GM21786 (cell line): ENCODE measurements at regions not wholly inside any gene's neighbourhood (a gene's known extent, or its start where the extent isn't known, plus 50 kb on each side); places are given as distances from the start of the nearest gene placed in this dataset.
"Not testable (repeated sequence)": the region's sequence is repeated elsewhere in the genome, so short reads cannot be mapped to it uniquely, and the experiment has no call there.

Experiments
- ATAC-seq: cut with Tn5 transposase; IDR thresholded peaks from one replicate; pipeline ENCODE4 v1.9.1; 2021; ENCODE audit not compliant: unreplicated experiment

DNA sequence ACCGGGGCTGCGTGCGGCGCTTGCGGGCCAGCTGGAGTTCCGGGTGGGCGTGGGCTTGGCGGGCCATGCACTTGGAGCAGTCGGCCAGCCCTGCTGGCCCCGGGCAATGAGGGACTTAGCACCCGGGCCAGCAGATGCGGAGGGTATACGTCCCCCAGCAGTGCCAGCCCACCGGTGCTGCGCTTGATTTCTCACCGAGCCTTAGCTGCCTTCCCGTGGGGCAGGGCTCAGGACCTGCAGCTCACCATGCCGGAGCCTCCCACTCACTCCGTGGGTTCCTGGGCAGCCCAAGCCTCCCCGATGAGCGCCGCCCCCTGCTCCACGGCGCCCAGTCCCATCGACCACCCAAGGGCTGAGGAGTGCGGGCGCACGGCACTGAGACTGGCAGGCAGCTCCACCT is 51.4 kb upstream of the INPP4B start:
- not testable (repeated sequence) for ATAC-seq

DNA sequence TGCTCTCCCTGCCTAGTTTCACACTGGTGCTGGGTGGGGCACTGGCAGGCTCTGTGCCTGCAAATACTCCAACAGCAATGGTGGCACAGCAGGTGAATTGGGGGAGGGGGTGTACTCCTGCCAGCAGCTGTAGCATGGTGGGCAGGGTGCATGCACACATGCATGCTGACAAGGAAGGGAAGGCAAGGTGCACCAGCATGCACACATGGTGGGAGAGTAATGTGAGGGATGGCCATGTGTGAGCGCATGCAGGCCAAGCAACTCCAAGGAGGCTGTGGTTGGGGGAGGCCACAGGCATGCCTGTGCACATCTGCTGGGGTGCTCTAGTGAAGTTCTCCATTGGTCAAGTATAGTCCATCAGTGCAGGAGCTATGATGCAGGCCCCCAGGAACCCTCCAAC is 54.5 kb upstream of the INPP4B start:
- ATAC-seq = no peak

DNA sequence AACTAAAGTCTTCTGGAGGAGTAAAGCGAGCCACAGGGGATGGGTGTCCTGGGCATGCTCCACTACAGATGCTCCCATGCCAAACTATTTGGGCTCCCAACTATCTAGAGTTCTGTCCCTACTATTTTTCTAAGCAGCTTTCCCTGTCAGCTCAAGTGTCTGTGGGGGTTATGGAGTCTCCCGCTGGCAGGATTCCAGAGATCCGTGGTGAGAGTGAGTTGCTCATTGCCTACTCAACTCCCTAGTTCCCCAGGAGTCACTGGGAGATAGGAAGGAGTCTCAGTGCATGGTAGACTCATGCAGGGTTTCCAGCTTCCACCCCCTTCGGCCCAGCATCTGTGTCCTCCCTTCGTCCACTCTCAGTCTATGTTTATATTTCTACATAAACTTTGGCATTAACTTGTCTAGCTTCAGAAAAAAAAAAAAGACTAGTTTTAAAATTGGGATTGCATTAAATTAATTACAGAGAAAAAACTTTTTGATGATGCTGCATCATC is 55.1 kb upstream of the INPP4B start:
- no peak for ATAC-seq

DNA sequence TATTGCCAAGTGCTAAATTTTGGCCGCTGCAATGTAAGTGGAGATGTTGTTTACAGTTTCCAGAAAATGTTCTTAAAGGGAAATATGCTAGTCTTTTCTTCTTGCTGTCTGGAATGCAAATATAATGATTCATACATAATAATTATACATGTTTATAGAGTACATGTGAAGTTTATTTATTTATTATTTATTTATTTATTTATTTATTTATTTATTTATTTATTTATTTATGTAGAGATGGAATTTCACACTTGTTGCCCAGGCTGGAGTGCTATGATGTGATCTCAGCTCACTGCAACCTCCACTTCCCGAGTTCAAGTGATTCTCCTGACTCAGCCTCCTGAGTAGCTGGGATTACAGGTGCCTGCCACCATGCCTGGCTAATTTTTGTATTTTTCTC is 57.5 kb upstream of the INPP4B start:
- ATAC-seq = not testable (repeated sequence)

DNA sequence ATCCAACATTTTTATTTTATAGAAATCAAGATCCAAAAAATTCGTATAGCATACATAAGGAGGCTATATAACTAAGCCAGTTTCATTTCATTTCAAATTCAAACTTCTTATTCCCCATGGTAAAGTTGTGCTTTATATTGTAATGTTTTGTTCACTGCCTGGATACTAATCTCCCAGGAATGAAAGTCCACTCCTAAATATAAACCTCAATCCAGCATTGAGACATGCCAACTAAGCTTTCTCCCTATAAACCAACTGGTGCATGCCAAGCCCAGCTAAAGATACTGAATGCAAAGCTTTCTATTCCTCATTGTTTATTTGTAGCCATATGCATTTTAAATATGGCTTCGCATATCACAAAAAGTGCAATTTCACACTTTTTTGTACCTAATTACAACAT is 63.8 kb upstream of the INPP4B start:
- ATAC-seq = no peak

DNA sequence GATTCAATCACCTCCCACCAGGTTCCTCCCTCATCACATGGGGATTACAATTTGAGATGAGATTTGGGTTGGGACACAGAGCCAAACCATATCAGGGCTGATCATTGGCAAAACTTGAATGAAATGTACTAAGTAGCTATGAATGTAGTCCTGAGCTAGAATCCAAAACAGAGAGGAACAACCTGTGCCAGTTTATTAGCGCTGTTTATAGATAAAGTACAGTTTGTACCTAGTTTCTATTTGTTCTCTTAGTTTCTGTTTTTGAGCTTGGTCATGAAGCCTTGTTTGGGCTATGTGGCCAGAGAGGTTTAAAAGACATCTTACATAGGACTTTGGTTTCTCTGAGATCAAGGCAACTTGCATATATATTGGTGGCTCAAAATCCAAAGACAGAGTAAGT is 66.9 kb upstream of the INPP4B start:
- no peak for ATAC-seq

DNA sequence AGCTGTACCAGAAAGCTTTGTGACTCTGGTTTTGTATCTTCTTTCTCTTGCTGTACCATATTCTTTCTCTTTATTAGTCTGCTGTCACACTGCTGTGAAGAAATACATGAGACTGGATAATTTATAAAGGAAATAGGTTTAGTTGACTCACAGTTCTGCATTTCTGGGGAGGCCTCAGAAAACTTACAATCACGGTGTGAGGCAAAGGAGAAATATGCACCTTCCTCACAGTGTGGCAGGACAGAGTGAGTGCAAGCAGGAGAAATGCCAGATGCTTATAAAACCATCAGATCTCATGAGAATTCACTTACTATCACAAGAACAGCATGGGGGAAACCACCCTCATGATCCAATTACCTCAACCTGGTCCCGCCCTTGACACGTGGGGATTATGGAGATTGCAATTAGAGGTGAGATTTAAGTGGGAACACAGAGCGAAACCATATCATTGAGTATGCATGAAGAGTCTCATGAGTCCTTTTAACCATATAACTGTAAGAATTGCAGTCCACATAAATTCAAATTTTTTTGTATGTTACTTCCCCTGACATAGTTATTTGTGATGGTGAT is 67.4 kb upstream of the INPP4B start:
- no peak for ATAC-seq

DNA sequence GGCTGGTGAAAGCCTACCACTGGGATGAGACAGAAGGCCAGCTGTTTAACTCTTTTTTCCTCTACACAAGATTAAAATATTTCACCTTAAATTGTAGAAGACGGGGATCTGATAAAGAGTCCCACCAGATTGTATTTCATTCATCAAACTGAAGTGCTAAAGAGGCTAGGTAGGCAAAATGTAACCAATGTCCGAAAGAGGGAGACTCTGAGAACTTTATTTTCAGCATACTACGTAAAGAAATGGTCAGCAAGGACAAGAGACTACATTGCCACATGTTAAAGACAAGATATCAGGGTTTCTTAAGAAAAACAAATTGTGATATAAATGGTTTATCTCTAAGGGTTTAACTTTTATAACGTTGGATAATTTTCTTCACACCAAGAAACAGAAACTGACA is 71.6 kb upstream of the INPP4B start:
- no peak for ATAC-seq

DNA sequence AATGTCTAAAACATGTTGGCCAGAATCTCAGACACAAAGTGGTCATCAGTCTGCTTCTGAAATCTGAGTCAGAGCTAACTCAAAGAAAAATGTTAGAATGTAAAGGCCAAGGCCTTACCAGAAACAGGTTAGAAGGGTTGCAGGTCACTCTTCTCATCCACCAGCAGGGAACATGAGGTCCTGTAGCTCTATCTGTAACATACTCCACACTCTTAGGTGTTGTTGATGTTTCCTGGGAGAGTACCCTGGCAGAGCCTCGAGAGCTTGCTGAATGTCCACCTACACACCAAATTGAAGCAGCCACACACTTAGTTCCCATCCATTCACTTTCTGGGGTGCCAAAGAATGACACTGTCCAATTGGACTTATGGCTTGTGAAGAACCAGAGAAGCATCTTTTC is 76.6 kb upstream of the INPP4B start:
- ATAC-seq = no peak

DNA sequence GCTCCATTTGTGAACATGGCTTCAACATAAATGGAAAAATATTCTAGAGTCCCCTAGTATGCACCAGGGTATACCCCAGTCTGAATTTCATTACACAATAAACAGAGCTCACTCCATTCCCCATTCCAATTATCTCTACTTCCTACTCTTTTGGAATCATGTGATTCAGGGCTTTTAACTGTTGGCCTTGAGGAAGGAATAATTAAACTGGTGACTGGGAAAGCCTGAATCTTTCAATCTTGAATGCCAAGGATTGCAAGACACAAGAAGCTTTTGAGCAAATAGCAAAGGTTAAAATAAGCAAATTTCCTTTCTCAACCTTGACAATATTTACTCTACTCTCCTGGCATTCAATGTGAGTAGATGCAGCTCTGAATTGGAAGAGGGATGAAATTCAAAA is 77.5 kb upstream of the INPP4B start:
- ATAC-seq = no peak

DNA sequence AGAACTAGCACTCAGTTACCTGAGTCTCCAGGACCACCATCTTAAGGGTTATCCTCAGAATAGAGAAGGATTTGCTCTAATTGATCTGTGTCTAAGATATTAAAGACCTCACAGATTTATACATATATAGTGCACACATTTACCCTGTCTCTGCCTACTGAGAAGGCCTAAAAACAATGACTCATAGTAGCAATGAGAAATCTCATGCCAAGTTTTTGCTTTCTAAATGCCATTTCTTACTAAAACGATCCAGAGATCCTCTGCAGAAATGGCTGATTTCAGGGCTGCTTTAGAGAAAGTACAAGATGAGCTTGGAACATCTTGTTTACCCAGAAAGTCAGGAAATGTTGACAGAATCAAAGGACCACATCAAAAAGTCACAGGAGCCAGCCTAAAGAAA is 79.1 kb upstream of the INPP4B start:
- no peak for ATAC-seq

DNA sequence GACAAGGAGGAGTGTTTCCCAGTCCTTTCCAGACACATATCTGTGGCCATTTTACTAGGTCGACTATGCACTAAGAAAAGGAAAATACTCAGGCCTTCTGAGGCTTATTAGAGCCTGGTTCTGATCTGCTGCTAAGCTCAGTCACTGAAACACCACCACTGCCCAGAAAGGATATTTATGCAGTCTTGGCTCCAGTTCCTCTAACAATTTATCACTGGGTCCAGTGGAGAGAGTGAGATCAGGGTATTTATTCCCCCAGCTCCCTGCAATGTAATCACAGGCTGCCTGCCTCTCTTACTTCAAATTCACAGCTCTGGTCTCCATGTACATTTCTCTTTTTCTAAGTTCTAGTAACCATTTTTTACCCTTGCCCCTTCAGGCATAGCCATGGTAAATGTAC is 81.6 kb upstream of the INPP4B start:
- ATAC-seq = no peak

DNA sequence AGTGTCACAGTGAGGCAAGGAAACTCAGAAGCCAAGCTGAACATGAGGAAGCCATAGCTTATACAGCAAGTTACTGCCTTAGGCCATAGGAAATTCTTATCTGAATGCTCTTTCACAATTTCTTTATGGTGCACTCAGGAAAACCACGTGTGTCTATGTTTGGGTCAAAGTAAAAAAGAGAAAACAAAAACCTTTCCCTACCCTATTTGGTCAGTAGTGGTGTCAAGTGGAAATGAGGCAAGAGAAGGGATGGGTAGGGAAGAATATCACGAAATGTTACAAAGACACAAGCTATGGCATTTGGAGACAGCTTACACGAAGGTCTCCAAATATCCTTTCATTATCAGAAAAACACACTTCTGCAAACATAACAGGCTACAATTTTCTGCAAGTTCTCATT is 83.4 kb upstream of the INPP4B start:
- ATAC-seq = no peak

DNA sequence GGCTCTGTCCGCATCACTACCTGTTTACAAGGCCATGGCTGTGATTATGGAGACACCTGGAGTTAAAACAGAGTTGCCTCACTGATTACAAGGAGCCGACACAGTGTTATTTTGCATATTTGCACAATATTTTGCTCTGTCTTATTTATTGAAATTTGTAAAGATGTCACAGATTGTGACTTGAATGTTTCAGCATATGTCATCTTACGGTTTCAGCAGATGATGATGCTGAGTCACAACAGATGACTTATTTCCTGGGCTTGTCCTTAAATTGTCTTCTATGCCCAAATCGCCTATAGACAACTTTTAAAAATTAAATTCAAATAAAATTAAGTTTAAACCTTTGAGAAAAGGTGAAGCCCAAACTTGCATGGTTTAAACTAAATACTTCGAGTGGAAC is 87.1 kb upstream of the INPP4B start:
- no peak for ATAC-seq

DNA sequence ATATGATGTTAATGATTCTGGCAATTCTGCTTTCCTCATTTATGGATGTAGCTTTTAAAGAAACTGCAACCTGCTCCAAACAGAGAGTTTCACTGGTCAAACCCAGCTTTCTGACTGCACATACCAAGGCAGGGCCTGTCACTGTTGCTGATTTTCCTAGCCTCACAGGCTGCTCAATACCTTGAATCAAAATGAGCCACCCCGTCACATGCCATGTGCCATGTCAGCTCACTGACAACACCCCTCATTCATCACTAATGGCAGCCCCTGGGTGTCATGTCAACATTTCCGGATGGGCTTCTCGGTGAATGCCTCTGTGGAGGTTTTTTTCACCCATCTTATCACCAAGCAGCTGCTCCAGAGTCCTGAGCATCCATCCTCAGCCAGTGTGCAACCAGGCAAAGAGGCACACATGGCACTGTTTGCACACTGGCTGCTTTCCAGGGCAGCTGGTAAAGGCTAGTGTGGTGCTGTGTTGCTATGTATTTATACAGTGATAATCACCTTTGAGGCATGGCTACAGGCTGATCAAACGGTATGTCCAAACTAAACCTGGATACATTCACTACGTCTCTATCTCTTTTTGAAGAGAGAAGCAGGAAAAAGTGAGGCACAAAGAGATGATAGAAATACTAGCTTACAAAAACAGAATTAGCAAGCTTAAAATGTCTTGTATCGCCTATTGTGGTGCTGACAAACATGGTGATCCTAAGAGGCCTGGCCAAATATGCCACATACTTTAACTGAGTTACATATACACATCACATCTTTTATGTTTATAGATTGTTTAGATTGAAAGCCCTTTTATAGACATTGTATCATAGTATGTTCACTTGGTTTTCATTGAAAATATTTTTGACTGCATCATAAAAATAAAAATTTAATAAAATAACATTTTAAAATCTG is 94.6 kb upstream of the INPP4B start:
- ATAC-seq = no peak

DNA sequence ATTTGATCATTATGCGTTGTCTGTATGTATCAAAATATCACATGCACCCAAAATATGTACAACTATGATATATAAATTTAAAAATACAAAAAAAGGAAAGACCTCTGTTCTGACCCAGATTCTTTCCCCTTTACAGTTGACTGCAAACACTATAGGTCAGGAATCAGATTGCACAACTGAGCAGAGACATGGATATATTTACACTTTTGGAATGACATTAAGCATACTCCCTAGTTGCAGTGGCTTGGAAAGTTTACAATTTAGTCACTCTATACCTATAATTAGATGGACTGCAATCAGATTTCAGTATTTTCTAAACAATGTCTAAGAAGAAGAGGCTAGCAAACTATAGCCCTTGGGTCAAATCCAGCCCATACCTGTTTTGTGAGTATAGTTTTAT is 98.5 kb upstream of the INPP4B start:
- no peak for ATAC-seq

DNA sequence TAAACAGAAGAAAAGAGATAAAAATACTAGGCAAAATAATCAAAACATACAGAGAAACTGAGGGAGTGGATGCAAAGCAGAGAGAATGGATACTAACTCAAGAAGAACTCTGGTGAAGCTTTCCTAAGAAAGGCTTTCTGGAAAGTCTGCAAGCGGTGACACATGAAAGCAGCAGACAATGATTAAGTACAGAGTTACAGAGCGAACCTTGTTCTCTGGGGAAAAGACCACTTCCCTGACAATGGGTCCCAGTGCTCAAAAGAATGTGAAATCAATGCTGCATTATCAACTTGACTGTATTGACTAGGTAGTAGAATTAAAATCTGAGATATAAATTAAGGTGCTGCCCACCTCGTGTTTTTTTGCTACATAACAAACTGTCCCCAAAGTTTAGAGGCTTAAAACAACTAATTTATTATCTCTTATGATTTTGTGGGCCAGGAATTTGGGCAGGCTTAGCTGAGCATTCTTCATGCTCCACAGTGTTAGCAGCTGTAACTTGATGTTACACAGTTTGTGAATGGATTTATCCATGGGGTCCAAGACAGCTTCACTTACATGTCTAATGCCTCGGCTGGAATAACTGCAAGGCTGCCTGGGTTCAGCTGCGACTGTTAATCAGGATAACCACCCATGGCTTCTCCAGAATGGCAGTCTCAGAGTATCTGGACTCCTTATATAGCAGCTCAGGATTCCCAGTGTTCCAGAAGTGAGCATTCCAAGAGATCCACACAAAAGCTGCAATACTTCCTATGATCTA is 106.9 kb upstream of the INPP4B start:
- no peak for ATAC-seq

DNA sequence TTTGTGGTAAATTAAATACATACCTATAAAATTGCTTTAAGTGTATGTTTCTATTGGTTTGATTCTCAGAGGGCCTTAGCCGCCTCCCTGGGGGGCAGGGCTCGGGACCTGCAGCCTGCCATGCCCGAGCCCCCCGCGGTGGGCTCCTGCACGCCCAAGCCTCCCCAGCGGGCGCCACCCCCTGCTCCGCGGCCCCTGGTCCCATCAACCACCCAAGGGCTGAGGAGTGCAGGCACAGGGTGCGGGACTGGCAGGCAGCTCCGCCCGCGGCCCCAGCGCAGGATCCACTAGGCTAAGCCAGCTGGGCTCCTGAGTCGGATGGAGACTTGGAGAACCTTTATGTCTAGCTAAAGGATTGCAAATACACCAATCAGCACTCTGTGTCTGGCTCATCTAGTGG is 108.3 kb upstream of the INPP4B start:
- ATAC-seq = no peak

DNA sequence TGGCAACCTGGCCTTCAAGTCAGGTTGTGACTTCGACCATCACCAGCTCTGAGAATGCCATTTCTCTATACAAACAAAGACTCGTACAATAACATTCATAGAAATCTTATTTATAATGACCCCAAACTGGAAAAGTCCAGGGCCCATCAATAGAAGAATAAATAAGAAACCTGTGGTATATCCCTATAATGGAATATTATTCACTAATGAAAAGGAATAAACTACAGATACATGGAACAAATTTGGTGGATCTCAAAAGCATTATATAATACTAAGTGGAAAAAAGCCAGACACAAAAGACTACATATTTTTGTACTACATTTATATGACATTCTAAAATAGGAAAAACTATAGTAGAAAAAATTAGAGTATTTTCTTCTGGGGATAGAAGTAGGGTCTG is 109.4 kb upstream of the INPP4B start:
- no peak for ATAC-seq

DNA sequence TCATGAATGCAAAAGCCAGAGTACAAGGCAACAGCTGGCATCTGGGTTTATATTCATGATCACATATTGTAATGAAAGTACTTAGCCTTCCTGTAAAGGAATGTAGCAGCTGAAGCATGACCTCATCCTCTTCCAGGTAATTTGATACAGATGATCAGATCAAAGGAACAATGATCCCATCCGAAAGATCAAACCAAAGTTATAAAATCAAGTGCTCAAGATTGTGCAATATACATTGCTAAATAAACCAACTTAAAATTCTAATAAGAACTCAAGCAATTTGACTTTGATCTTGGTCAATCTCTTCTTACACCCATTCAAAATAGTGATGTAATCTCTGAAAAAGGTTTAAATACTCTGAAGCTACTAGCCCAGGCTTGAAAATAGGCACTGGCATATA is 113.1 kb upstream of the INPP4B start:
- no peak for ATAC-seq

DNA sequence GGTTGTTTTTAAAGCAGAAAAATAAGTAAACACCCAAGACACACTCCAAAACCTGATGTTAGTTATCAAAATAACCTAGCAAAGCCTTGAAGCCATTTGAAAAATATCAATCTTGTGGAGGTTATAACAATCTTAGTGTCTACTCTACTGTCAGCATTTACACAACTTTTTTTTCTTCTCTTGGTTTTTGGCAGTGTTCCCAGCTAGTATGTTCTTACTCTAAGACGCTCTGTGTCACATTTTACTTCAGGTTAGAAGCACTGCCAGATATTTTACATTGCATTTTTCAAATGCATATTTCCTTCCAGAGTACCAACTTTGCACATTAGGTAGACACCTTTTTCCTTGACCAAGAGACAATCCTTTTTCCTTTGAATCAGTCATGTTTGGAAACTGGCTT is 114.0 kb upstream of the INPP4B start:
- no peak for ATAC-seq
